Mesendoderm (in vitro differentiated cells): ENCODE measurements at regions not wholly inside any gene's neighbourhood (a gene's known extent, or its start where the extent isn't known, plus 50 kb on each side); places are given as distances from the start of the nearest gene placed in this dataset.

Experiments used
- DNase-seq: peaks from one replicate; pipeline ENCODE4 v3.0.0; 2013
- H2AK5ac ChIP-seq: 2 replicates; pipeline ENCODE4 v1.6.1; 2013; ENCODE audit warnings: low read length, inconsistent platforms
- H2BK120ac ChIP-seq: 2 replicates; pipeline ENCODE4 v1.6.1; 2013; ENCODE audit warnings: low read depth, mild to moderate bottlenecking, low read length, moderate library complexity, mixed read lengths
- H2BK15ac ChIP-seq: replicated peaks from 2 replicates; pipeline ENCODE4 v1.6.1; 2013; ENCODE audit warnings: low read depth, mild to moderate bottlenecking, moderate library complexity
- H2BK5ac ChIP-seq: 2 replicates; pipeline ENCODE4 v1.6.1; 2013; ENCODE audit warnings: low read length, inconsistent platforms
- H3K18ac ChIP-seq: 2 replicates; pipeline ENCODE4 v1.6.1; 2013; ENCODE audit warnings: mild to moderate bottlenecking, low read length, mixed read lengths
- H3K23ac ChIP-seq: one replicate; pipeline ENCODE4 v1.6.1; 2013; ENCODE audit warnings: low read length
- H3K27ac ChIP-seq: 2 replicates; pipeline ENCODE4 v1.5.1; 2013; ENCODE audit warnings: low read depth, mild to moderate bottlenecking, inconsistent platforms, low read length, moderate library complexity
- H3K27me3 ChIP-seq: 2 replicates; pipeline ENCODE4 v1.6.1; 2013; ENCODE audit warnings: low read length, control low read depth, mild to moderate bottlenecking, inconsistent platforms; ENCODE audit not compliant: insufficient read depth, poor library complexity
- H3K36me3 ChIP-seq: 2 replicates; pipeline ENCODE4 v1.6.1; 2013; ENCODE audit warnings: low read length, inconsistent platforms; ENCODE audit not compliant: control insufficient read depth, insufficient read depth
- H3K4ac ChIP-seq: one replicate; pipeline ENCODE4 v1.6.1; 2013; ENCODE audit warnings: low read depth, mild to moderate bottlenecking, low read length, moderate library complexity
- H3K4me1 ChIP-seq: 2 replicates; pipeline ENCODE4 v1.6.1; 2013; ENCODE audit warnings: low read depth, low read length, inconsistent platforms; ENCODE audit not compliant: control insufficient read depth
- H3K4me2 ChIP-seq: 2 replicates; pipeline ENCODE4 v1.6.1; 2013; ENCODE audit warnings: low read length
- H3K4me3 ChIP-seq: 2 replicates; pipeline ENCODE4 v1.5.1; 2013; ENCODE audit warnings: mild to moderate bottlenecking, low read length
- H3K56ac ChIP-seq: one replicate; pipeline ENCODE4 v1.6.1; 2013; ENCODE audit warnings: low read length
- H3K79me1 ChIP-seq: 2 replicates; pipeline ENCODE4 v1.6.1; 2013; ENCODE audit warnings: low read length, inconsistent platforms
- H3K79me2 ChIP-seq: 2 replicates; pipeline ENCODE4 v1.6.1; 2013; ENCODE audit warnings: mild to moderate bottlenecking, low read length; ENCODE audit not compliant: control insufficient read depth, insufficient read depth
- H3K9ac ChIP-seq: 2 replicates; pipeline ENCODE4 v1.6.1; 2013; ENCODE audit warnings: low read length, inconsistent platforms
- H4K5ac ChIP-seq: one replicate; pipeline ENCODE4 v1.6.1; 2013; ENCODE audit warnings: low read length
- H4K8ac ChIP-seq: one replicate; pipeline ENCODE4 v1.6.1; 2013; ENCODE audit warnings: low read depth, mild to moderate bottlenecking, control low read depth, low read length, moderate library complexity
- WGBS: extraction: QIAGEN DNeasy Blood & Tissue Kit; methylation state at CpG from one replicate; pipeline ENCODE4 v1.1.7; 2013; ENCODE audit warnings: low lambda C conversion rate, missing lambda C conversion rate; ENCODE audit not compliant: insufficient coverage; ENCODE audit errors: extremely low coverage; 5-methylcytosine and 5-hydroxymethylcytosine counted together

DNA sequence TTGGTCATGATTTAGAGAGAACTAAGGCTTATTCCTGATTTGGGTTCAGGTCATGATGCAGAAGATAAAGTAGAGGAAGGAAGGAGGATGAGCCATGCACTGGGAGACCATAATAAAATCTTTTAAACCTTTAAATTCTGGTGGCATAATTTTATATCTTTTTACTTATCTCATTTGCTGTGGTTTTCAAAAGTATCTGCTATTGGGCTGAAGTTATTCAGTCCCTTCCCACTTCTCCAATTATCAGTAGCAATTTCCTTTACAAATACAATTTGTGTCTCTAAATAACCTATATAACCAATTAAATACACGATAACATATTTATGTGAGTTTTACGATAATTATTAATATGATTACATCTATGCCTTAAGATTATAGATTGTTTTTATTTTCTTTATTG, 194.8 kb upstream of the SLC8A1 start:
- Histone ChIP-seq H3K18ac (no peak overlapping the region), H3K4me1 (no peaks in the 10 kb centered on the region), H2AK5ac (no peak overlapping the region), H3K79me1 (no peaks in the 10 kb centered on the region), H3K4ac (no peak overlapping the region), H3K4me3 (no peak overlapping the region), H3K9ac (no peak overlapping the region), H3K56ac (no peak overlapping the region), H3K36me3 (no peaks in the 10 kb centered on the region), H3K23ac (no peak overlapping the region), H2BK120ac (no peak overlapping the region), H3K79me2 (no peaks in the 10 kb centered on the region), H2BK5ac (no peak overlapping the region), H2BK15ac (no peak overlapping the region), H3K27ac (no peak overlapping the region), H3K4me2 (no peak overlapping the region), H4K5ac (no peak overlapping the region), H4K8ac (no peak overlapping the region), H3K27me3 (no peaks in the 10 kb centered on the region)
- no peak for DNase-seq
- WGBS, result 100% methylated on average over 2 of the region's 2 CpGs

DNA sequence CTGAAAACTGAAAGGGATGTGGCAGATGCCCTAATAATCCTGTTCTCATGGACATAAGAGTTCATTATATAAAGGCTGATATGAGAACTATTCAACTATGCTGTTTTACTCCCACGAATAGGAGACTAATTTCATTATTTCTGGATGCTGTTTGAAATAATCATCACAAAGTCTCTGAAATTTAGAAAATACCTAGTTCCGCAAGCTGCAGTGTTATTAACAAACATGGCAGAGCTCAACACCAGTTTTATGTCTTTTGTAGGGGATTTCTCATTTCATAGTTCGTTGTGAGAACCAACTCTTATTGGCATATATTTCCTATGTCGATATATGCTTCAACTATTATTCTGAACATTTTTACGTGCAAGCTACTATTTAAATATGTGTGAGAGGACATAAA, 200.3 kb upstream of the SLC8A1 start:
- no peak overlapping the region for H2BK120ac ChIP-seq
- no peak overlapping the region for H3K9ac ChIP-seq
- no peak for DNase-seq
- no peaks in the 10 kb centered on the region for H3K79me1 ChIP-seq
- H3K4me3 ChIP-seq, result no peak overlapping the region
- no peak overlapping the region for H2BK5ac ChIP-seq
- no peak overlapping the region for H3K4ac ChIP-seq
- no peak overlapping the region for H3K27ac ChIP-seq
- no peaks in the 10 kb centered on the region for H3K79me2 ChIP-seq
- H3K4me2 ChIP-seq, result no peak overlapping the region
- H3K23ac ChIP-seq, result no peak overlapping the region
- H3K27me3 ChIP-seq, result no peaks in the 10 kb centered on the region
- WGBS, result no CpG with 5 or more reads among the region's 5 CpGs
- no peak overlapping the region for H3K56ac ChIP-seq
- H2AK5ac ChIP-seq, result no peak overlapping the region
- H3K4me1 ChIP-seq, result no peaks in the 10 kb centered on the region
- no peak overlapping the region for H2BK15ac ChIP-seq
- no peak overlapping the region for H4K8ac ChIP-seq
- no peak overlapping the region for H4K5ac ChIP-seq
- no peak overlapping the region for H3K18ac ChIP-seq
- no peaks in the 10 kb centered on the region for H3K36me3 ChIP-seq

DNA sequence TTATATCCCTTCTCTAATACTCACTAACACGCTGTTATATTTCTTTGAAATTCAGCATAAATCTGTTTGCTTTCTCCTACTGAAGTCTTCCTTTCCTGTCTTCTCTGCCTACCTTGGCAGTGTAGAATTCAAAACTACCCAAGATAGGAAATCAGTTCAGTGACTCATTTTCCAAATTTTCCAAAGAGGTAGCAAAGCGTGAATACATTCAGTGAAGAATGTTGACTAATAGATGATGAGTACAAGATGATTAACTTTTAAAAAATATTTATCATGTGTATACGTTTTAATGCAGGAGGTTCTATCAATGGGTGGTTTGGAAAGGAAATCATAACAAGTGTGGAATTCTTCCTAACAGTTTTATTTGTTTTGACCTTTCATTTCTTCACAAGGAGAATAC, 201.9 kb upstream of the SLC8A1 start:
- Histone ChIP-seq H2BK5ac (no peak overlapping the region), H3K4ac (no peak overlapping the region), H3K36me3 (no peaks in the 10 kb centered on the region), H3K4me1 (no peaks in the 10 kb centered on the region), H4K8ac (no peak overlapping the region), H2AK5ac (no peak overlapping the region), H3K4me3 (no peak overlapping the region), H3K4me2 (no peak overlapping the region), H3K27me3 (no peaks in the 10 kb centered on the region), H3K27ac (no peak overlapping the region), H3K23ac (no peak overlapping the region), H2BK15ac (no peak overlapping the region), H3K79me1 (no peaks in the 10 kb centered on the region), H3K56ac (no peak overlapping the region), H3K79me2 (no peaks in the 10 kb centered on the region), H3K18ac (no peak overlapping the region), H4K5ac (no peak overlapping the region), H3K9ac (no peak overlapping the region), H2BK120ac (no peak overlapping the region)
- DNase-seq, result no peak
- WGBS, result 100% methylated on average over 1 of the region's 3 CpGs

DNA sequence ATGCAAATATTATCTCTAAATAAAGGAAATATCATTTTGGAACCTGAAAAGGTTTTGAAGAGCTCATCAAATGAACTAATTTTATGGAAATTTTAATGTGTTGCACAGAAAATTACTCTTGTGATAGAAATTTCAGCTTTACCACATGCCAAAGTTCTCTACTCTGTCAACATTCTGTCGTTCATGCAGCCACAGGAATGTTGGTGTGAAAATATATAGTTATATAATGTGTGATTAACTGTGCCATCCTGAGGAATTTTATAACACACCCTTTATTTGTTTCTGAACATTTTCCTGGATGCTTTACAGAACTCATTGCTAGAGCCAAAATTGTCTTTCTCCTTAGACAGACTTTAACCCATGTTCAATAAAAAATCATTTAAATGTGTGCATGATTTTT, 202.5 kb upstream of the SLC8A1 start:
- H3K36me3 ChIP-seq, result no peaks in the 10 kb centered on the region
- H3K9ac ChIP-seq, result no peak overlapping the region
- H2BK120ac ChIP-seq, result no peak overlapping the region
- H3K4me3 ChIP-seq, result no peak overlapping the region
- WGBS, result no CpG with 5 or more reads among the region's 1 CpG
- H3K23ac ChIP-seq, result no peak overlapping the region
- H3K27me3 ChIP-seq, result no peaks in the 10 kb centered on the region
- H3K18ac ChIP-seq, result no peak overlapping the region
- H4K5ac ChIP-seq, result no peak overlapping the region
- no peak for DNase-seq
- no peak overlapping the region for H3K4ac ChIP-seq
- no peak overlapping the region for H2AK5ac ChIP-seq
- no peaks in the 10 kb centered on the region for H3K79me2 ChIP-seq
- no peak overlapping the region for H2BK15ac ChIP-seq
- H3K4me2 ChIP-seq, result no peak overlapping the region
- no peak overlapping the region for H4K8ac ChIP-seq
- H3K56ac ChIP-seq, result no peak overlapping the region
- H3K27ac ChIP-seq, result no peak overlapping the region
- H3K79me1 ChIP-seq, result no peaks in the 10 kb centered on the region
- no peaks in the 10 kb centered on the region for H3K4me1 ChIP-seq
- H2BK5ac ChIP-seq, result no peak overlapping the region

DNA sequence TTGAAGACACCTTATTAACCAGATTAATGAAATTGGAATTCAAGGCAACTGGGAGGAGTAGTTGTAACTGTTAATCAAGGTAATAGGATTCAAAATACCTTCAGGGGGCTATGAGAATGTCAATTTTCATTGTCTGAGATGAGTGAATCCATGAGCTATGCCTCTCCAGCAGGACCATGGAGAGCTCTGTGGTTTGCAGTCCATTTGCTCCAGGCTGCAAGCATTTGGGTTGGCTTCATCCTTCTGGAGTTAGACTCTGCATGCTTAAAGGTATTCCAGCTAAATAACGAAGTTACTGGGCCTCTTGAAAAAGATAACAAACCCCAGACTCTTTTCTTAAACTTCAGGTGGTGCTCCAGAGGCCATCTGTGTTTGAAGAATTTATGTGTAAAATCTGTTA, 207.1 kb upstream of the SLC8A1 start:
- DNase-seq, result peak; percentile 69
- no peak overlapping the region for H2BK120ac ChIP-seq
- WGBS, result no CpG with 5 or more reads among the region's 1 CpG
- H3K23ac ChIP-seq, result no peak overlapping the region
- no peak overlapping the region for H3K56ac ChIP-seq
- no peak overlapping the region for H2BK5ac ChIP-seq
- H3K4me3 ChIP-seq, result no peak overlapping the region
- no peaks in the 10 kb centered on the region for H3K4me1 ChIP-seq
- H3K27ac ChIP-seq, result no peak overlapping the region
- no peak overlapping the region for H3K18ac ChIP-seq
- H3K79me2 ChIP-seq, result no peaks in the 10 kb centered on the region
- no peaks in the 10 kb centered on the region for H3K27me3 ChIP-seq
- H4K8ac ChIP-seq, result no peak overlapping the region
- H3K36me3 ChIP-seq, result no peaks in the 10 kb centered on the region
- no peak overlapping the region for H4K5ac ChIP-seq
- H2AK5ac ChIP-seq, result no peak overlapping the region
- H3K4ac ChIP-seq, result no peak overlapping the region
- H3K9ac ChIP-seq, result no peak overlapping the region
- H3K4me2 ChIP-seq, result no peak overlapping the region
- H3K79me1 ChIP-seq, result no peaks in the 10 kb centered on the region
- H2BK15ac ChIP-seq, result no peak overlapping the region

DNA sequence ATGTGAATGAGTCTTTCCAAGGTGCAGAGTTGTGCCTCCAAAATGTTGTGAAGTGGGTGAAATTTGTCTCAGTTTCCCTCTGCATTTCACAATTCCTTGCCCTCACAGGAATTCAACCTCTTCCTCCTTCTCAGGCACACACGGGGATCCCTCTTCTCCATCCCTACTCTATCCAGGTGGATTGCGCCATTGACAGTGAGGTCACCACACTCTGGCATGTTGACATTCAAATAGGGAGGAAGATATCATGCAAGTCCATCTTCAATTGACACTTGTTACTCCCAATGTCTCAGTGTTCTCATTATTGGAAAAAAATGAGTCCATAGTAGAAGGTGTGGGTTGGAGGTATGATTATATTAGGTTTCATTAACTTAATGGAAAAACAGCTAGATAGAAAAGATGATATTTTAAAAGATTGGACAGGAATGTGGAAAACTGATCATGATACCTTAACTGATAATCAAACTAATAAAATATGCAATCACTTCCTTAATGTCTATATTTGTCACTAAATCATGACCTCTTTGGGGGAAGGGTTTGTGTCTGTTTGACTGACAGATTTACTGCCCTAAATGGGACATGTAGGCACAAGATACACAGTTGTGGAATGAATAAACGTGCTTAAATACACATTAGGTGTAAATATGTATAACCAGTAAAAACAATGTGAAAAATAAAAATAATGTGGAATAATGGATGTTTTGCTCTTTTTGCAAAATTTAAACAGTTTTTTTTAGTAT, 213.8 kb upstream of the SLC8A1 start:
- no peak overlapping the region for H4K8ac ChIP-seq
- no peak overlapping the region for H3K9ac ChIP-seq
- H3K27ac ChIP-seq, result no peak overlapping the region
- no peak overlapping the region for H3K4me2 ChIP-seq
- no peak overlapping the region for H2AK5ac ChIP-seq
- no peak overlapping the region for H3K56ac ChIP-seq
- no peaks in the 10 kb centered on the region for H3K27me3 ChIP-seq
- H4K5ac ChIP-seq, result no peak overlapping the region
- WGBS, result no CpG with 5 or more reads among the region's 3 CpGs
- peak; percentile 1 for DNase-seq
- H3K4ac ChIP-seq, result no peak overlapping the region
- H2BK120ac ChIP-seq, result no peak overlapping the region
- H3K36me3 ChIP-seq, result no peaks in the 10 kb centered on the region
- no peak overlapping the region for H2BK5ac ChIP-seq
- H3K79me1 ChIP-seq, result no peaks in the 10 kb centered on the region
- no peaks in the 10 kb centered on the region for H3K4me1 ChIP-seq
- H2BK15ac ChIP-seq, result no peak overlapping the region
- H3K79me2 ChIP-seq, result no peaks in the 10 kb centered on the region
- H3K4me3 ChIP-seq, result no peak overlapping the region
- H3K18ac ChIP-seq, result no peak overlapping the region
- no peak overlapping the region for H3K23ac ChIP-seq
